ENCODE measurements at regions not wholly inside any gene's neighbourhood (a gene's known extent, or its start where the extent isn't known, plus 50 kb on each side); places are given as distances from the start of the nearest gene placed in this dataset.

GRCh38 chr7:109375823-109376222, 806.1 kb downstream of the DNAJB9 start:
- no peak overlapping the region for H2AFZ ChIP-seq (replicated peaks; ENCODE audit: low read length, poor library complexity)
- intact Hi-C loops (cut with micrococcal nuclease) (no loop called here), dilution Hi-C loops (cut with HindIII; ENCODE audit: low sequenced_read_pairs, unreplicated experiment) (no loop called here), in situ Hi-C loops (cut with MboI; ENCODE audit: low sequenced_read_pairs) (no loop called here)
- no peaks in the 10 kb centered on the region for H3K27me3 ChIP-seq (ENCODE audit: control insufficient read depth, insufficient read depth, low read length)
- H2AK5ac ChIP-seq (ENCODE audit: low read depth, low read length), result no peak overlapping the region
- no peak overlapping the region for H4K8ac ChIP-seq (ENCODE audit: low read depth in 2 of 2, low read length in 2 of 2)
- no peak overlapping the region for H2BK120ac ChIP-seq (ENCODE audit: low read depth, low read length)
- H3K56ac ChIP-seq (ENCODE audit: extremely low read depth, insufficient read depth, low read length), result no peak overlapping the region
- no peak for DNase-seq
- H4K20me1 ChIP-seq (ENCODE audit: insufficient read depth, low read length), result no peaks in the 10 kb centered on the region
- H3K9me3 ChIP-seq (ENCODE audit: control insufficient read depth, insufficient read depth, low read length), result no peaks in the 10 kb centered on the region; the same call in 1 of the 2 replicates
- no peak overlapping the region for H2BK20ac ChIP-seq (ENCODE audit: low read depth, low read length)
- no peak overlapping the region for H3K27ac ChIP-seq (ENCODE audit: insufficient read depth, low read length)
- TF ChIP-seq, protein P1, sequence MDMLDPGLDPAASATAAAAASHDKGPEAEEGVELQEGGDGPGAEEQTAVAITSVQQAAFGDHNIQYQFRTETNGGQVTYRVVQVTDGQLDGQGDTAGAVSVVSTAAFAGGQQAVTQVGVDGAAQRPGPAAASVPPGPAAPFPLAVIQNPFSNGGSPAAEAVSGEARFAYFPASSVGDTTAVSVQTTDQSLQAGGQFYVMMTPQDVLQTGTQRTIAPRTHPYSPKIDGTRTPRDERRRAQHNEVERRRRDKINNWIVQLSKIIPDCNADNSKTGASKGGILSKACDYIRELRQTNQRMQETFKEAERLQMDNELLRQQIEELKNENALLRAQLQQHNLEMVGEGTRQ (IDR thresholded peaks at IDR 0.05; ENCODE audit: low read depth, low read length), result no peak
- TF ChIP-seq RFX5 (IDR thresholded peaks at IDR 0.05; ENCODE audit: low read depth, low read length) (no peak), CHD1 (IDR thresholded peaks at IDR 0.05; ENCODE audit: low read depth, low read length) (no peak), RCOR1 (IDR thresholded peaks at IDR 0.05; ENCODE audit: insufficient replicate concordance, low read length) (no peak), BHLHE40 (IDR thresholded peaks at IDR 0.05; ENCODE audit: low read depth, low read length) (no peak)
- H2BK5ac ChIP-seq (ENCODE audit: low read depth, low read length, poor library complexity, severe bottlenecking), result no peak overlapping the region
- no peak overlapping the region for H3K9ac ChIP-seq (ENCODE audit: low read depth, low read length)
- H3K4me3 ChIP-seq (ENCODE audit: insufficient read depth, low read depth, low read length), result no peak overlapping the region
- H4K5ac ChIP-seq (ENCODE audit: low read depth, low read length), result no peak overlapping the region
- H3K79me1 ChIP-seq (ENCODE audit: low read depth in 1 of 2, low read length in 2 of 2), result no peaks in the 10 kb centered on the region
- no peak overlapping the region for H2AK9ac ChIP-seq (replicated peaks; ENCODE audit: low read depth, low read length, poor library complexity)
- no peak for ATAC-seq (ENCODE audit: low read depth)
- H3K4me1 ChIP-seq (ENCODE audit: control insufficient read depth, insufficient read depth, low read length), result no peaks in the 10 kb centered on the region
- ChIA-PET CTCF (no interaction called here), POLR2A (ENCODE audit: unreplicated experiment) (no interaction called here)
- no peak overlapping the region for H3K4me2 ChIP-seq (ENCODE audit: low read depth, low read length)
- no peak overlapping the region for H4K91ac ChIP-seq (ENCODE audit: insufficient read depth, low read depth, low read length)
- H2BK15ac ChIP-seq (ENCODE audit: low read depth, low read length), result no peak overlapping the region
- H3K9me1 ChIP-seq (ENCODE audit: insufficient read depth, low read length), result no peaks in the 10 kb centered on the region
- no TSS peak for BruUV-seq (replicated peaks)
- H3K18ac ChIP-seq (ENCODE audit: low read depth, low read length), result no peak overlapping the region
- H3K4ac ChIP-seq (ENCODE audit: low read depth, low read length), result no peak overlapping the region
- H3K36me3 ChIP-seq (ENCODE audit: control insufficient read depth, insufficient read depth, low read length), result no peaks in the 10 kb centered on the region
- H3K23ac ChIP-seq (ENCODE audit: low read depth, low read length), result no peak overlapping the region
- no peak overlapping the region for H3K14ac ChIP-seq (replicated peaks; ENCODE audit: low read depth, low read length)
